ENCODE measurements at regions not wholly inside any gene's neighbourhood (a gene's known extent, or its start where the extent isn't known, plus 50 kb on each side); places are given as distances from the start of the nearest gene placed in this dataset.

DNA sequence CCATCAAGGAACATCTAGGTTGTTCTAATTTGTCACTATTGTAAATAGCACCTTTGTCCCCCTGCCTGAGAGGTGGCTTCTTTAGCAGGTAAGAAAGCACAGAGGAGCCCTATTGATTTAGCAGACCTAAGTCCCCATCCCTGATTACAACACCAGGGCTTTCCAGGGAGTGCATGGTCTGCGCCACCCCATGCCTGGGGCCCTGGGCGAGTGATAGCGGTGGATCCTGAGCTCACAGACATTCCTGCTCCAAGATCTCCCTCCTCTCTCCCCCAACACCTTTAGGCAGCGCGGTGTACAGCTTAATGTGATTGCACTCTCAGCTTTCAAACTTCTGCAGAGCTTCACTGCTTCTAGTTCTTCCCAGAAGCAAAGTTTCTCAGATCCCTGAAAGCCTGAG, 67.4 kb upstream of the WWC1 start:
- Histone ChIP-seq H3K9ac (ENCODE audit: low read depth in 1 of 2, low read length in 2 of 2) (no peak overlapping the region), H3K4me3 (ENCODE audit: low read length in 2 of 2) (no peak overlapping the region), H3K27me3 (ENCODE audit: control insufficient read depth in 2 of 2, insufficient read depth in 2 of 2, low read length in 2 of 2) (no peaks in the 10 kb centered on the region), H3K27ac (ENCODE audit: low read depth in 2 of 2, low read length in 2 of 2) (no peak overlapping the region), H3K4me1 (ENCODE audit: control insufficient read depth in 2 of 2, insufficient read depth in 2 of 2, low read length in 2 of 2) (no peaks in the 10 kb centered on the region), H3K9me3 (ENCODE audit: control insufficient read depth in 2 of 2, low read length in 2 of 2) (no peaks in the 10 kb centered on the region), H3K36me3 (ENCODE audit: control insufficient read depth in 2 of 2, insufficient read depth in 2 of 2, low read length in 2 of 2) (no peaks in the 10 kb centered on the region)

GRCh38 chr5:168226012-168226411, 65.4 kb upstream of the WWC1 start:
- no peak overlapping the region for H3K4me3 ChIP-seq (ENCODE audit: low read length in 2 of 2)
- H3K27ac ChIP-seq (ENCODE audit: low read depth in 2 of 2, low read length in 2 of 2) = no peak overlapping the region
- no peaks in the 10 kb centered on the region for H3K9me3 ChIP-seq (ENCODE audit: control insufficient read depth in 2 of 2, low read length in 2 of 2)
- H3K27me3 ChIP-seq (ENCODE audit: control insufficient read depth in 2 of 2, insufficient read depth in 2 of 2, low read length in 2 of 2) = no peaks in the 10 kb centered on the region
- H3K4me1 ChIP-seq (ENCODE audit: control insufficient read depth in 2 of 2, insufficient read depth in 2 of 2, low read length in 2 of 2) = no peaks in the 10 kb centered on the region
- H3K36me3 ChIP-seq (ENCODE audit: control insufficient read depth in 2 of 2, insufficient read depth in 2 of 2, low read length in 2 of 2) = no peaks in the 10 kb centered on the region
- no peak overlapping the region for H3K9ac ChIP-seq (ENCODE audit: low read depth in 1 of 2, low read length in 2 of 2)

GRCh38 chr5:168227001-168227400, 64.4 kb upstream of the WWC1 start:
- Histone ChIP-seq H3K4me1 (ENCODE audit: control insufficient read depth in 2 of 2, insufficient read depth in 2 of 2, low read length in 2 of 2) (no peaks in the 10 kb centered on the region), H3K4me3 (ENCODE audit: low read length in 2 of 2) (no peak overlapping the region), H3K9ac (ENCODE audit: low read depth in 1 of 2, low read length in 2 of 2) (no peak overlapping the region), H3K27me3 (ENCODE audit: control insufficient read depth in 2 of 2, insufficient read depth in 2 of 2, low read length in 2 of 2) (no peaks in the 10 kb centered on the region), H3K27ac (ENCODE audit: low read depth in 2 of 2, low read length in 2 of 2) (no peak overlapping the region), H3K9me3 (ENCODE audit: control insufficient read depth in 2 of 2, low read length in 2 of 2) (no peaks in the 10 kb centered on the region), H3K36me3 (ENCODE audit: control insufficient read depth in 2 of 2, insufficient read depth in 2 of 2, low read length in 2 of 2) (no peaks in the 10 kb centered on the region)

- Histone ChIP-seq H3K9me3 (ENCODE audit: control insufficient read depth in 2 of 2, low read length in 2 of 2) (no peaks in the 10 kb centered on the region), H3K4me1 (ENCODE audit: control insufficient read depth in 2 of 2, insufficient read depth in 2 of 2, low read length in 2 of 2) (no peaks in the 10 kb centered on the region), H3K27me3 (ENCODE audit: control insufficient read depth in 2 of 2, insufficient read depth in 2 of 2, low read length in 2 of 2) (no peaks in the 10 kb centered on the region), H3K9ac (ENCODE audit: low read depth in 1 of 2, low read length in 2 of 2) (no peak overlapping the region), H3K27ac (ENCODE audit: low read depth in 2 of 2, low read length in 2 of 2) (no peak overlapping the region), H3K36me3 (ENCODE audit: control insufficient read depth in 2 of 2, insufficient read depth in 2 of 2, low read length in 2 of 2) (no peaks in the 10 kb centered on the region), H3K4me3 (ENCODE audit: low read length in 2 of 2) (no peak overlapping the region)
Measured at GRCh38 chr5:168227973-168228615, 63.4 kb upstream of the WWC1 start.

- no peak overlapping the region for H3K27ac ChIP-seq (ENCODE audit: low read depth in 2 of 2, low read length in 2 of 2)
- H3K9ac ChIP-seq (ENCODE audit: low read depth in 1 of 2, low read length in 2 of 2) = no peak overlapping the region
- H3K4me1 ChIP-seq (ENCODE audit: control insufficient read depth in 2 of 2, insufficient read depth in 2 of 2, low read length in 2 of 2) = no peaks in the 10 kb centered on the region
Measured at GRCh38 chr5:168228668-168229067, 62.8 kb upstream of the WWC1 start.

GRCh38 chr5:168234133-168234532, 57.3 kb upstream of the WWC1 start:
- H3K27ac ChIP-seq (ENCODE audit: low read depth in 2 of 2, low read length in 2 of 2) = no peak overlapping the region
- no peak overlapping the region for H3K4me3 ChIP-seq (ENCODE audit: low read length in 2 of 2)
- H3K9me3 ChIP-seq (ENCODE audit: control insufficient read depth in 2 of 2, low read length in 2 of 2) = no peaks in the 10 kb centered on the region
- H3K36me3 ChIP-seq (ENCODE audit: control insufficient read depth in 2 of 2, insufficient read depth in 2 of 2, low read length in 2 of 2) = no peaks in the 10 kb centered on the region
- no peaks in the 10 kb centered on the region for H3K27me3 ChIP-seq (ENCODE audit: control insufficient read depth in 2 of 2, insufficient read depth in 2 of 2, low read length in 2 of 2)
- no peak overlapping the region for H3K9ac ChIP-seq (ENCODE audit: low read depth in 1 of 2, low read length in 2 of 2)
- peaks cover 0 to 3% of the 10 kb centered on the region in 2 donors for H3K4me1 ChIP-seq (ENCODE audit: control insufficient read depth in 2 of 2, insufficient read depth in 2 of 2, low read length in 2 of 2)

More at GRCh38 chr5:168228668-168229067, 62.8 kb upstream of the WWC1 start:
- no peaks in the 10 kb centered on the region for H3K27me3 ChIP-seq (ENCODE audit: control insufficient read depth in 2 of 2, insufficient read depth in 2 of 2, low read length in 2 of 2)
- no peaks in the 10 kb centered on the region for H3K9me3 ChIP-seq (ENCODE audit: control insufficient read depth in 2 of 2, low read length in 2 of 2)
- H3K36me3 ChIP-seq (ENCODE audit: control insufficient read depth in 2 of 2, insufficient read depth in 2 of 2, low read length in 2 of 2) = no peaks in the 10 kb centered on the region
- H3K4me3 ChIP-seq (ENCODE audit: low read length in 2 of 2) = no peak overlapping the region

DNA sequence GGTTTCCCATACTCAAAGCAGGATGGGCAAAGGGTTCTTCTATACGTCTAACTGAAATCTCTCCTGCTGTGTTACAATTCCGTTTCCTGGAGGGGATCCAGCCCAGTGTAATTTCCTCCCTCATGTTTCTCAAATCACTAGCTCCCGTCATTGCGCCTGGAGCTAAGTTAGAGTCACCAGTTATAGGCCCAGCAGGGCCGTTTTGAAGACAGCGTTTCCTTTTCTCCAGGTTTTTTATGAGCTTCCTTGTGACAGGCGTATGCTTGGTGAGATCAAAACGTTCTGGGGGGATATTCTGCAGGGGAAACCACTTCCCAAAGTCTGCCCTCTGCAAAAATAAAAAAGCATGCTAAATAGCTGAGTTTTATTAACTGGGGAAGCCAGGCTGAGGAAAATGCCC, 53.0 kb upstream of the WWC1 start:
- no peaks in the 10 kb centered on the region for H3K9me3 ChIP-seq (ENCODE audit: control insufficient read depth in 2 of 2, low read length in 2 of 2)
- H3K4me3 ChIP-seq (ENCODE audit: low read length in 2 of 2) = no peak overlapping the region
- H3K4me1 ChIP-seq (ENCODE audit: control insufficient read depth in 2 of 2, insufficient read depth in 2 of 2, low read length in 2 of 2) = peaks cover 0 to 3% of the 10 kb centered on the region in 2 donors
- H3K9ac ChIP-seq (ENCODE audit: low read depth in 1 of 2, low read length in 2 of 2) = no peak overlapping the region
- H3K27ac ChIP-seq (ENCODE audit: low read depth in 2 of 2, low read length in 2 of 2) = no peak overlapping the region
- H3K36me3 ChIP-seq (ENCODE audit: control insufficient read depth in 2 of 2, insufficient read depth in 2 of 2, low read length in 2 of 2) = no peaks in the 10 kb centered on the region
- no peaks in the 10 kb centered on the region for H3K27me3 ChIP-seq (ENCODE audit: control insufficient read depth in 2 of 2, insufficient read depth in 2 of 2, low read length in 2 of 2)

DNA sequence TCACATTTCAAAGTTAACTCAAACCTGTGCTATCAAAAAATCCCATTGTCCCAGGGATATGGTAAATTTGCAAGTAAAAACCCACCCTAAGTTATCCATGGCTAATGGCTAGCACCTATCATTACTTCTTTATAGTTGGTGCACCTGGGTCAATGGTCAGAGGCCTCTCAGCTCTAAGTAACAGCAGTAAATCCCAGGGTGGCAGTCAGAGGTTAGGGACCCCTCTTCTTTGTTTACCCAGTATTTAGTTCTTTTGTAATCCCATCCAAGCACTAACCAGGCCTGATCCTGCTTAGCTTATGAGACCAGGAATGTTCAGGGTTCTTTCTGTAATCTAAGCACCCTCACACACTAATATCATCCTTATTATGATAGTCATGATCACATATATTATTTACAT, 52.1 kb upstream of the WWC1 start:
- no peak overlapping the region for H3K4me3 ChIP-seq (ENCODE audit: low read length in 2 of 2)
- no peak overlapping the region for H3K9ac ChIP-seq (ENCODE audit: low read depth in 1 of 2, low read length in 2 of 2)
- H3K36me3 ChIP-seq (ENCODE audit: control insufficient read depth in 2 of 2, insufficient read depth in 2 of 2, low read length in 2 of 2) = no peaks in the 10 kb centered on the region

More for the DNA sequence above, 52.1 kb upstream of the WWC1 start:
- Histone ChIP-seq H3K27ac (ENCODE audit: low read depth in 2 of 2, low read length in 2 of 2) (no peak overlapping the region), H3K4me1 (ENCODE audit: control insufficient read depth in 2 of 2, insufficient read depth in 2 of 2, low read length in 2 of 2) (peaks cover 0 to 3% of the 10 kb centered on the region in 2 donors), H3K27me3 (ENCODE audit: control insufficient read depth in 2 of 2, insufficient read depth in 2 of 2, low read length in 2 of 2) (no peaks in the 10 kb centered on the region), H3K9me3 (ENCODE audit: control insufficient read depth in 2 of 2, low read length in 2 of 2) (no peaks in the 10 kb centered on the region)

All from mucosa of rectum (tissue), 2 donors.